Tibial artery (tissue), 4 donors: ENCODE measurements at regions not wholly inside any gene's neighbourhood (a gene's known extent, or its start where the extent isn't known, plus 50 kb on each side); places are given as distances from the start of the nearest gene placed in this dataset.

Source experiments
- DNase-seq, 2 donors: peaks; one replicate each; pipeline ENCODE4 v3.0.0-alpha.2; 2019
- H3K27ac ChIP-seq, 2 donors: fragments of 200-600 bp; sonication (generic) in 1 of 2; 1 replicate in 1 of 2; 2 replicates in 1 of 2; pipeline ENCODE4 v1.5.1; 2018 to 2019; ENCODE audit warnings: mild to moderate bottlenecking in 1 of 2
- H3K27me3 ChIP-seq, 2 donors: fragments of 200-600 bp; sonication (generic) in 1 of 2; one replicate each; pipeline versions ENCODE4 v1.5.1 to v1.6.0; 2016 to 2019
- H3K36me3 ChIP-seq, 3 donors: fragments of 200-600 bp; sonication (generic) in 2 of 3; one replicate each; pipeline ENCODE4 v1.5.1; 2016 to 2019; ENCODE audit warnings: mild to moderate bottlenecking in 2 of 3
- H3K4me1 ChIP-seq, 4 donors: fragments of 200-600 bp; sonication (generic) in 2 of 4; 1 replicate in 3 of 4; 2 replicates in 1 of 4; pipeline ENCODE4 v1.5.1; 2016 to 2019
- H3K4me3 ChIP-seq, 2 donors: fragments of 200-600 bp; sonication (generic) in 1 of 2; 1 replicate in 1 of 2; 2 replicates in 1 of 2; pipeline ENCODE4 v1.5.1; 2018 to 2019; ENCODE audit warnings: mild to moderate bottlenecking in 2 of 2
- H3K9me3 ChIP-seq, 3 donors: fragments of 200-600 bp; sonication (generic) in 1 of 3; one replicate each; pipeline ENCODE4 v1.5.1; 2016 to 2019
- CTCF ChIP-seq, 2 experiments: fragments of 200-600 bp in 1 of 2; fragments of 450-650 bp in 1 of 2; IDR thresholded peaks; one replicate each; pipeline ENCODE4 v1.5.1; 2017 to 2019; ENCODE audit warnings: antibody characterized with exemption in 2 of 2, mild to moderate bottlenecking in 1 of 2, moderate library complexity in 1 of 2
- intact Hi-C: fragments of 100-400 bp; cut with DNase I; formaldehyde crosslinking; loops from one replicate; pipeline ENCODE4 v1.15.0; 2023; ENCODE audit warnings: low total_unique reads

- DNase-seq: no peak
- H3K27ac ChIP-seq: no peak overlapping the region
- TF ChIP-seq CTCF (IDR thresholded peaks at IDR 0.05): no peak
- H3K4me1 ChIP-seq: no peaks in the 10 kb centered on the region
- H3K36me3 ChIP-seq: no peaks in the 10 kb centered on the region
- H3K27me3 ChIP-seq: no peaks in the 10 kb centered on the region
- no peaks in the 10 kb centered on the region for H3K9me3 ChIP-seq
- intact Hi-C loops: no loop called here
- no peak overlapping the region for H3K4me3 ChIP-seq
Measured at GRCh38 chr18:55878224-55878623, 290.2 kb upstream of the TCF4 start.

- intact Hi-C loops: no loop called here
- Histone ChIP-seq H3K4me1 (no peaks in the 10 kb centered on the region), H3K27ac (no peak overlapping the region), H3K4me3 (no peak overlapping the region), H3K36me3 (no peaks in the 10 kb centered on the region), H3K27me3 (no peaks in the 10 kb centered on the region), H3K9me3 (no peaks in the 10 kb centered on the region)
- TF ChIP-seq CTCF (IDR thresholded peaks at IDR 0.05): no peak
- no peak for DNase-seq
Measured at GRCh38 chr18:55877321-55877720, 289.3 kb upstream of the TCF4 start.

GRCh38 chr18:55876254-55876653 is 288.3 kb upstream of the TCF4 start:
- Histone ChIP-seq H3K4me3 (no peak overlapping the region), H3K9me3 (no peaks in the 10 kb centered on the region), H3K4me1 (no peaks in the 10 kb centered on the region), H3K27ac (no peak overlapping the region), H3K27me3 (no peaks in the 10 kb centered on the region), H3K36me3 (no peaks in the 10 kb centered on the region)
- no peak for DNase-seq
- no peak for TF ChIP-seq CTCF (IDR thresholded peaks at IDR 0.05)
- intact Hi-C loops: no loop called here

- intact Hi-C loops: no loop called here
- no peak for TF ChIP-seq CTCF (IDR thresholded peaks at IDR 0.05)
Measured at GRCh38 chr18:55875371-55875901, 287.4 kb upstream of the TCF4 start.

GRCh38 chr18:55869556-55870501 is 281.8 kb upstream of the TCF4 start:
- H3K4me3 ChIP-seq: no peak overlapping the region
- no peaks in the 10 kb centered on the region for H3K27me3 ChIP-seq
- H3K27ac ChIP-seq: no peak overlapping the region
- H3K4me1 ChIP-seq: peaks cover 0 to 9% (median 0%) of the 10 kb centered on the region in 4 donors
- no peak for TF ChIP-seq CTCF (IDR thresholded peaks at IDR 0.05)
- intact Hi-C loops: no loop called here
- DNase-seq: peak in 1 of 2 donors; percentile 62
- H3K9me3 ChIP-seq: no peaks in the 10 kb centered on the region
- no peaks in the 10 kb centered on the region for H3K36me3 ChIP-seq

More at GRCh38 chr18:55875371-55875901, 287.4 kb upstream of the TCF4 start:
- H3K4me1 ChIP-seq: peaks cover 0 to 4% (median 0%) of the 10 kb centered on the region in 4 donors
- no peak for DNase-seq
- no peak overlapping the region for H3K27ac ChIP-seq
- no peaks in the 10 kb centered on the region for H3K27me3 ChIP-seq
- no peak overlapping the region for H3K4me3 ChIP-seq
- H3K36me3 ChIP-seq: no peaks in the 10 kb centered on the region
- H3K9me3 ChIP-seq: no peaks in the 10 kb centered on the region
